ENCODE measurements at regions not wholly inside any gene's neighbourhood (a gene's known extent, or its start where the extent isn't known, plus 50 kb on each side); places are given as distances from the start of the nearest gene placed in this dataset.

GRCh38 chr4:56755901-56756300 lies 65.6 kb downstream of the SPINK2 start:
- Histone ChIP-seq H3K27me3 (ENCODE audit: control insufficient read depth, extremely low read depth, insufficient read depth, low read length) (no peaks in the 10 kb centered on the region), H3K4me3 (ENCODE audit: control insufficient read depth in 2 of 3, extremely low read depth in 1 of 3, insufficient read depth in 2 of 3, low read depth in 1 of 3, low read length in 3 of 3) (no peak overlapping the region), H3K27ac (ENCODE audit: control insufficient read depth, insufficient read depth, low read length) (no peak overlapping the region), H3K79me2 (ENCODE audit: control insufficient read depth, insufficient read depth, low read length) (no peaks in the 10 kb centered on the region), H3K9ac (ENCODE audit: control insufficient read depth, extremely low read depth, insufficient read depth, low read length) (no peak overlapping the region), H2AFZ (ENCODE audit: control insufficient read depth, low read length) (no peak overlapping the region), H3K4me2 (ENCODE audit: control insufficient read depth, extremely low read depth, insufficient read depth, low read depth, low read length) (peak overlapping the region; percentile 30), H3K9me3 (ENCODE audit: control insufficient read depth, low read depth, low read length) (no peaks in the 10 kb centered on the region), H3K36me3 (ENCODE audit: control insufficient read depth in 2 of 2, extremely low read depth in 1 of 2, insufficient read depth in 2 of 2, low read length in 2 of 2) (no peaks in the 10 kb centered on the region), H4K20me1 (ENCODE audit: control insufficient read depth, extremely low read depth, insufficient read depth, low read length) (no peaks in the 10 kb centered on the region), H3K4me1 (ENCODE audit: control insufficient read depth, extremely low read depth, insufficient read depth, low read length) (peaks cover 27% of the 10 kb centered on the region), H3K9me1 (ENCODE audit: control insufficient read depth, extremely low read depth, insufficient read depth, low read length) (no peaks in the 10 kb centered on the region)
- DNase-seq (ENCODE audit: low read depth, low spot score) (no peak), FAIRE-seq (no peak)
- dilution Hi-C loops (cut with MboI; ENCODE audit: extremely low pct_ligation_motif_present, low sequenced_read_pairs): no loop called here
- TF ChIP-seq CTCF (optimal IDR thresholded peaks at IDR 0.05 in 1 of 3, IDR thresholded peaks at IDR 0.05 in 1 of 3, conservative IDR thresholded peaks at IDR 0.05 in 1 of 3; ENCODE audit: extremely low read depth in 1 of 3, insufficient read depth in 2 of 3, low read length in 3 of 3): no peak
- no peak for TF ChIP-seq EZH2 (IDR thresholded peaks at IDR 0.05; ENCODE audit: low read length)

- TF ChIP-seq CTCF (optimal IDR thresholded peaks at IDR 0.05 in 1 of 3, IDR thresholded peaks at IDR 0.05 in 1 of 3, conservative IDR thresholded peaks at IDR 0.05 in 1 of 3; ENCODE audit: extremely low read depth in 1 of 3, insufficient read depth in 2 of 3, low read length in 3 of 3) (no peak), EZH2 (IDR thresholded peaks at IDR 0.05; ENCODE audit: low read length) (no peak)
- DNase-seq (ENCODE audit: low read depth, low spot score): no peak
- no peaks in the 10 kb centered on the region for H3K9me3 ChIP-seq (ENCODE audit: control insufficient read depth, low read depth, low read length)
- H3K9me1 ChIP-seq (ENCODE audit: control insufficient read depth, extremely low read depth, insufficient read depth, low read length): no peaks in the 10 kb centered on the region
- no peak overlapping the region for H3K4me3 ChIP-seq (ENCODE audit: control insufficient read depth in 2 of 3, extremely low read depth in 1 of 3, insufficient read depth in 2 of 3, low read depth in 1 of 3, low read length in 3 of 3)
- no peaks in the 10 kb centered on the region for H3K36me3 ChIP-seq (ENCODE audit: control insufficient read depth in 2 of 2, extremely low read depth in 1 of 2, insufficient read depth in 2 of 2, low read length in 2 of 2)
- no peak overlapping the region for H3K9ac ChIP-seq (ENCODE audit: control insufficient read depth, extremely low read depth, insufficient read depth, low read length)
- H3K79me2 ChIP-seq (ENCODE audit: control insufficient read depth, insufficient read depth, low read length): no peaks in the 10 kb centered on the region
- no peak overlapping the region for H3K27ac ChIP-seq (ENCODE audit: control insufficient read depth, insufficient read depth, low read length)
- no peaks in the 10 kb centered on the region for H4K20me1 ChIP-seq (ENCODE audit: control insufficient read depth, extremely low read depth, insufficient read depth, low read length)
- dilution Hi-C loops (cut with MboI; ENCODE audit: extremely low pct_ligation_motif_present, low sequenced_read_pairs): no loop called here
- no peak for FAIRE-seq
- H3K4me2 ChIP-seq (ENCODE audit: control insufficient read depth, extremely low read depth, insufficient read depth, low read depth, low read length): no peak overlapping the region
- no peaks in the 10 kb centered on the region for H3K27me3 ChIP-seq (ENCODE audit: control insufficient read depth, extremely low read depth, insufficient read depth, low read length)
- no peak overlapping the region for H2AFZ ChIP-seq (ENCODE audit: control insufficient read depth, low read length)
- H3K4me1 ChIP-seq (ENCODE audit: control insufficient read depth, extremely low read depth, insufficient read depth, low read length): peaks cover 24% of the 10 kb centered on the region
Measured at GRCh38 chr4:56752985-56753384, 68.5 kb downstream of the SPINK2 start.
